Neuronal stem cell (in vitro differentiated cells): ENCODE measurements at regions not wholly inside any gene's neighbourhood (a gene's known extent, or its start where the extent isn't known, plus 50 kb on each side); places are given as distances from the start of the nearest gene placed in this dataset.
A peak's percentile ranks its signal among the peaks of the same experiment; 100 is the strongest.
"Not testable (repeated sequence)": the region's sequence is repeated elsewhere in the genome, so short reads cannot be mapped to it uniquely, and the experiment has no call there.

ENCODE experiments used
- DNase-seq: peaks from one replicate; pipeline ENCODE4 v3.0.0-alpha.2; 2013; ENCODE audit warnings: low spot score
- H2AFZ ChIP-seq: one replicate; pipeline ENCODE4 v1.6.1; 2013; ENCODE audit warnings: mild to moderate bottlenecking, low read length, inconsistent platforms
- H2AK5ac ChIP-seq: 2 replicates; pipeline ENCODE4 v1.6.1; 2013; ENCODE audit warnings: low read depth, mild to moderate bottlenecking, inconsistent platforms, low read length, moderate library complexity, mixed read lengths
- H2BK120ac ChIP-seq: 2 replicates; pipeline ENCODE4 v1.6.1; 2013; ENCODE audit warnings: low read depth, mild to moderate bottlenecking, inconsistent platforms, low read length, moderate library complexity, mixed read lengths
- H2BK12ac ChIP-seq: one replicate; pipeline ENCODE4 v1.6.1; 2013; ENCODE audit warnings: low read length, inconsistent platforms
- H2BK15ac ChIP-seq: 2 replicates; pipeline ENCODE4 v1.6.1; 2013; ENCODE audit warnings: mild to moderate bottlenecking, low read length, inconsistent platforms, mixed read lengths
- H2BK5ac ChIP-seq: one replicate; pipeline ENCODE4 v1.6.1; 2013; ENCODE audit warnings: inconsistent platforms, mild to moderate bottlenecking, low read length, moderate library complexity
- H3K14ac ChIP-seq: one replicate; pipeline ENCODE4 v1.6.1; 2013; ENCODE audit warnings: low read length, inconsistent platforms
- H3K18ac ChIP-seq: 2 replicates; pipeline ENCODE4 v1.6.1; 2013; ENCODE audit warnings: low read length, inconsistent platforms
- H3K23ac ChIP-seq: 2 replicates; pipeline ENCODE4 v1.6.1; 2013; ENCODE audit warnings: low read depth, mild to moderate bottlenecking, mixed read lengths, low read length, inconsistent platforms; ENCODE audit not compliant: poor library complexity
- H3K27ac ChIP-seq: replicated peaks from 3 replicates; pipeline ENCODE4 v1.5.1; 2013; ENCODE audit warnings: low read length, inconsistent platforms
- H3K27me3 ChIP-seq, 3 experiments: 2 replicates each; pipeline ENCODE4 v1.6.1; 2013; ENCODE audit warnings: low read length in 3 of 3, mild to moderate bottlenecking in 2 of 3, inconsistent platforms in 1 of 3, low read depth in 1 of 3, mixed read lengths in 1 of 3, moderate library complexity in 1 of 3; ENCODE audit not compliant: control insufficient read depth in 3 of 3, insufficient read depth in 3 of 3
- H3K36me3 ChIP-seq, 2 donors: replicated peaks in 1 of 2; 2 replicates each; pipeline ENCODE4 v1.6.1; 2013; ENCODE audit warnings: low read length in 2 of 2; ENCODE audit not compliant: control insufficient read depth in 2 of 2, insufficient read depth in 2 of 2
- H3K4ac ChIP-seq: 2 replicates; pipeline ENCODE4 v1.6.1; 2013; ENCODE audit warnings: inconsistent platforms, mild to moderate bottlenecking, low read length, moderate library complexity
- H3K4me1 ChIP-seq, 2 donors: 1 replicate in 1 of 2; 2 replicates in 1 of 2; pipeline ENCODE4 v1.6.1; 2013; ENCODE audit warnings: low read length in 2 of 2, low read depth in 1 of 2; ENCODE audit not compliant: control insufficient read depth in 2 of 2, insufficient read depth in 1 of 2
- H3K4me2 ChIP-seq: one replicate; pipeline ENCODE4 v1.6.1; 2013; ENCODE audit warnings: mild to moderate bottlenecking, low read length, inconsistent platforms; ENCODE audit not compliant: insufficient read depth, poor library complexity, severe bottlenecking
- H3K4me3 ChIP-seq, 2 donors: 2 replicates each; pipeline ENCODE4 v1.5.1; 2013; ENCODE audit warnings: low read length in 2 of 2, mild to moderate bottlenecking in 2 of 2, inconsistent platforms in 1 of 2, moderate library complexity in 1 of 2
- H3K79me1 ChIP-seq: one replicate; pipeline ENCODE4 v1.6.1; 2013; ENCODE audit warnings: low read depth, mild to moderate bottlenecking, inconsistent platforms, low read length, moderate library complexity
- H3K9ac ChIP-seq: one replicate; pipeline ENCODE4 v1.6.1; 2013; ENCODE audit warnings: mild to moderate bottlenecking, low read depth, low read length, inconsistent platforms; ENCODE audit not compliant: poor library complexity
- H3K9me3 ChIP-seq, 2 donors: replicated peaks in 1 of 2; 2 replicates each; pipeline versions ENCODE3 to v1.6.1; 2013; ENCODE audit warnings: low read length in 2 of 2, mild to moderate bottlenecking in 2 of 2, inconsistent platforms in 1 of 2, low read depth in 1 of 2, mixed read lengths in 1 of 2, moderate library complexity in 1 of 2; ENCODE audit not compliant: control insufficient read depth in 2 of 2, insufficient read depth in 1 of 2
- H4K8ac ChIP-seq: one replicate; pipeline ENCODE4 v1.6.1; 2013; ENCODE audit warnings: low read depth, mild to moderate bottlenecking, inconsistent platforms, low read length, moderate library complexity
- H4K91ac ChIP-seq: one replicate; pipeline ENCODE4 v1.6.1; 2013; ENCODE audit warnings: low read length, low read depth, mild to moderate bottlenecking, inconsistent platforms; ENCODE audit not compliant: poor library complexity
- WGBS, 2 donors: extraction: QIAGEN DNeasy Blood & Tissue Kit; methylation state at CpG; one replicate each; pipeline ENCODE4 v1.1.7; 2013; ENCODE audit warnings: missing lambda C conversion rate in 2 of 2, mixed read lengths in 1 of 2; ENCODE audit not compliant: insufficient read length in 2 of 2, insufficient replicate concordance in 1 of 2; ENCODE audit errors: extremely low coverage in 2 of 2; 5-methylcytosine and 5-hydroxymethylcytosine counted together

GRCh38 chrX:41031256-41031967 is 53.8 kb upstream of the USP9X start:
- Histone ChIP-seq H3K79me1 (no peaks in the 10 kb centered on the region), H3K36me3 (no peaks in the 10 kb centered on the region), H3K9ac (no peak overlapping the region), H2BK12ac (no peak overlapping the region), H3K23ac (no peak overlapping the region), H3K4ac (no peak overlapping the region), H4K91ac (no peak overlapping the region), H3K4me2 (no peak overlapping the region), H2AK5ac (no peak overlapping the region), H3K9me3 (no peaks in the 10 kb centered on the region), H3K27me3 (no peaks in the 10 kb centered on the region), H3K27ac (no peak overlapping the region), H2AFZ (no peak overlapping the region), H4K8ac (no peak overlapping the region), H3K4me3 (no peak overlapping the region), H2BK120ac (no peak overlapping the region), H3K18ac (peak overlapping the region; percentile 57), H3K4me1 (peaks cover 2 to 3% of the 10 kb centered on the region in 2 donors), H2BK5ac (no peak overlapping the region), H3K14ac (no peak overlapping the region), H2BK15ac (no peak overlapping the region)
- no peak for DNase-seq
- no CpG with 5 or more reads among the region's 13 CpGs for WGBS, 2 donors

GRCh38 chrX:41033299-41033698 is 51.9 kb upstream of the USP9X start:
- DNase-seq: no peak
- no peak overlapping the region for H2BK5ac ChIP-seq
- H2BK15ac ChIP-seq: no peak overlapping the region
- H3K4me3 ChIP-seq: no peak overlapping the region
- H3K27me3 ChIP-seq: no peaks in the 10 kb centered on the region
- H3K4ac ChIP-seq: no peak overlapping the region
- H4K91ac ChIP-seq: no peak overlapping the region
- no peaks in the 10 kb centered on the region for H3K79me1 ChIP-seq
- no peak overlapping the region for H2AFZ ChIP-seq
- no peak overlapping the region for H2AK5ac ChIP-seq
- H3K4me1 ChIP-seq: peaks cover 2 to 3% of the 10 kb centered on the region in 2 donors
- no peak overlapping the region for H3K27ac ChIP-seq
- no peak overlapping the region for H3K23ac ChIP-seq
- H3K9me3 ChIP-seq: no peaks in the 10 kb centered on the region
- no peak overlapping the region for H3K14ac ChIP-seq
- no peaks in the 10 kb centered on the region for H3K36me3 ChIP-seq
- no peak overlapping the region for H2BK120ac ChIP-seq
- H4K8ac ChIP-seq: no peak overlapping the region
- H3K4me2 ChIP-seq: no peak overlapping the region
- no peak overlapping the region for H3K9ac ChIP-seq
- no peak overlapping the region for H3K18ac ChIP-seq
- H2BK12ac ChIP-seq: no peak overlapping the region

GRCh38 chrX:41034902-41035301 is 50.3 kb upstream of the USP9X start:
- H3K27me3 ChIP-seq, H3K18ac ChIP-seq, H3K4ac ChIP-seq, H3K36me3 ChIP-seq, H2BK120ac ChIP-seq, H3K79me1 ChIP-seq, H3K4me2 ChIP-seq, H2BK5ac ChIP-seq, H4K8ac ChIP-seq, H3K9me3 ChIP-seq, DNase-seq, H3K27ac ChIP-seq, H3K4me1 ChIP-seq, H2BK15ac ChIP-seq, H4K91ac ChIP-seq, H3K14ac ChIP-seq, H3K4me3 ChIP-seq, H2BK12ac ChIP-seq, H3K9ac ChIP-seq, H2AFZ ChIP-seq, H2AK5ac ChIP-seq, H3K23ac ChIP-seq: not testable (repeated sequence)
- no CpG with 5 or more reads among the region's 5 CpGs for WGBS, 2 donors
